ENCODE measurements at regions not wholly inside any gene's neighbourhood (a gene's known extent, or its start where the extent isn't known, plus 50 kb on each side); places are given as distances from the start of the nearest gene placed in this dataset.

GRCh38 chr10:60572511-60573194, 183.0 kb upstream of the ANK3 start:
- H3K4me3 Mint-ChIP-seq: peak overlapping the region; percentile 92
- peaks cover 25% of the 10 kb centered on the region for H3K36me3 Mint-ChIP-seq (ENCODE audit: low read depth)
- H3K9me3 Mint-ChIP-seq: peaks cover 10% of the 10 kb centered on the region
- peak; percentile 21 for DNase-seq (ENCODE audit: low spot score)
- intact Hi-C loops (cut with micrococcal nuclease): loop anchor here (1.0 to 10.0 kb wide), 10 partner anchors 25 to 692 kb away; partner anchors contain the start of gene CCDC6
- H3K4me1 Mint-ChIP-seq (ENCODE audit: low read depth): peaks cover 68% of the 10 kb centered on the region
- no peaks in the 10 kb centered on the region for H3K27me3 Mint-ChIP-seq (ENCODE audit: insufficient read depth)
- peak overlapping the region; percentile 87 for H3K27ac Mint-ChIP-seq

GRCh38 chr10:60570896-60571295, 181.2 kb upstream of the ANK3 start:
- peaks cover 70% of the 10 kb centered on the region for H3K4me1 Mint-ChIP-seq (ENCODE audit: low read depth)
- no peak for DNase-seq (ENCODE audit: low spot score)
- intact Hi-C loops (cut with micrococcal nuclease): loop anchor here (5.0 to 10.0 kb wide), 2 partner anchors 336 to 664 kb away; partner anchors contain the start of gene CCDC6
- H3K4me3 Mint-ChIP-seq: peak overlapping the region; percentile 74
- no peak overlapping the region for H3K27ac Mint-ChIP-seq
- peaks cover 18% of the 10 kb centered on the region for H3K9me3 Mint-ChIP-seq
- H3K36me3 Mint-ChIP-seq (ENCODE audit: low read depth): peaks cover 28% of the 10 kb centered on the region
- H3K27me3 Mint-ChIP-seq (ENCODE audit: insufficient read depth): no peaks in the 10 kb centered on the region

GRCh38 chr10:60570272-60570865, 180.7 kb upstream of the ANK3 start:
- Mint-ChIP-seq H3K9me3 (peaks cover 22% of the 10 kb centered on the region), H3K36me3 (ENCODE audit: low read depth) (peaks cover 33% of the 10 kb centered on the region), H3K27me3 (ENCODE audit: insufficient read depth) (no peaks in the 10 kb centered on the region), H3K4me1 (ENCODE audit: low read depth) (peaks cover 74% of the 10 kb centered on the region), H3K4me3 (peak overlapping the region; percentile 74), H3K27ac (peak overlapping the region; percentile 34)
- no peak for DNase-seq (ENCODE audit: low spot score)
- intact Hi-C loops (cut with micrococcal nuclease): loop anchor here (5.0 to 10.0 kb wide), 2 partner anchors 336 to 663 kb away; partner anchors contain the start of gene CCDC6

GRCh38 chr10:60569681-60570080, 180.0 kb upstream of the ANK3 start:
- peaks cover 74% of the 10 kb centered on the region for H3K4me1 Mint-ChIP-seq (ENCODE audit: low read depth)
- H3K36me3 Mint-ChIP-seq (ENCODE audit: low read depth): peaks cover 33% of the 10 kb centered on the region
- H3K9me3 Mint-ChIP-seq: peaks cover 23% of the 10 kb centered on the region
- intact Hi-C loops (cut with micrococcal nuclease): loop anchor here (5.0 to 10.0 kb wide), 2 partner anchors 335 to 662 kb away; partner anchors contain the start of gene CCDC6
- no peak overlapping the region for H3K4me3 Mint-ChIP-seq
- no peaks in the 10 kb centered on the region for H3K27me3 Mint-ChIP-seq (ENCODE audit: insufficient read depth)
- no peak overlapping the region for H3K27ac Mint-ChIP-seq
- no peak for DNase-seq (ENCODE audit: low spot score)

- H3K4me3 Mint-ChIP-seq: peak overlapping the region; percentile 66
- H3K9me3 Mint-ChIP-seq: peaks cover 28% of the 10 kb centered on the region
- intact Hi-C loops (cut with micrococcal nuclease): no loop called here
- peaks cover 44% of the 10 kb centered on the region for H3K36me3 Mint-ChIP-seq (ENCODE audit: low read depth)
- peak overlapping the region; percentile 82 for H3K27ac Mint-ChIP-seq
- DNase-seq (ENCODE audit: low spot score): no peak
- H3K4me1 Mint-ChIP-seq (ENCODE audit: low read depth): peaks cover 66% of the 10 kb centered on the region
- no peaks in the 10 kb centered on the region for H3K27me3 Mint-ChIP-seq (ENCODE audit: insufficient read depth)
These were observed 176.4 kb upstream of the ANK3 start for GRCh38 chr10:60566096-60566495.

- Mint-ChIP-seq H3K4me1 (ENCODE audit: low read depth) (peaks cover 62% of the 10 kb centered on the region), H3K9me3 (peaks cover 28% of the 10 kb centered on the region), H3K4me3 (no peak overlapping the region), H3K27me3 (ENCODE audit: insufficient read depth) (no peaks in the 10 kb centered on the region), H3K27ac (peak overlapping the region; percentile 0), H3K36me3 (ENCODE audit: low read depth) (peaks cover 42% of the 10 kb centered on the region)
- intact Hi-C loops (cut with micrococcal nuclease): no loop called here
- no peak for DNase-seq (ENCODE audit: low spot score)
These were observed 175.8 kb upstream of the ANK3 start for GRCh38 chr10:60565492-60565891.

- Mint-ChIP-seq H3K9me3 (peaks cover 28% of the 10 kb centered on the region), H3K27me3 (ENCODE audit: insufficient read depth) (no peaks in the 10 kb centered on the region), H3K36me3 (ENCODE audit: low read depth) (peaks cover 38% of the 10 kb centered on the region), H3K4me1 (ENCODE audit: low read depth) (peaks cover 56% of the 10 kb centered on the region), H3K4me3 (no peak overlapping the region), H3K27ac (no peak overlapping the region)
- no peak for DNase-seq (ENCODE audit: low spot score)
- intact Hi-C loops (cut with micrococcal nuclease): no loop called here
These were observed 174.8 kb upstream of the ANK3 start for GRCh38 chr10:60564475-60564874.

- Mint-ChIP-seq H3K27ac (no peak overlapping the region), H3K27me3 (ENCODE audit: insufficient read depth) (no peaks in the 10 kb centered on the region), H3K36me3 (ENCODE audit: low read depth) (peaks cover 19% of the 10 kb centered on the region), H3K9me3 (peaks cover 10% of the 10 kb centered on the region), H3K4me3 (no peak overlapping the region), H3K4me1 (ENCODE audit: low read depth) (peaks cover 36% of the 10 kb centered on the region)
- intact Hi-C loops (cut with micrococcal nuclease): no loop called here
- DNase-seq (ENCODE audit: low spot score): no peak
These were observed 170.8 kb upstream of the ANK3 start for GRCh38 chr10:60560451-60560850.

GRCh38 chr10:60555700-60556099, 166.0 kb upstream of the ANK3 start:
- intact Hi-C loops (cut with micrococcal nuclease): no loop called here
- H3K4me1 Mint-ChIP-seq (ENCODE audit: low read depth): peaks cover 8% of the 10 kb centered on the region
- H3K27ac Mint-ChIP-seq: no peak overlapping the region
- H3K4me3 Mint-ChIP-seq: no peak overlapping the region
- H3K27me3 Mint-ChIP-seq (ENCODE audit: insufficient read depth): no peaks in the 10 kb centered on the region
- H3K36me3 Mint-ChIP-seq (ENCODE audit: low read depth): peaks cover 14% of the 10 kb centered on the region
- peaks cover 10% of the 10 kb centered on the region for H3K9me3 Mint-ChIP-seq
- no peak for DNase-seq (ENCODE audit: low spot score)

GRCh38 chr10:60549686-60550085, 160.0 kb upstream of the ANK3 start:
- Mint-ChIP-seq H3K27me3 (ENCODE audit: insufficient read depth) (no peaks in the 10 kb centered on the region), H3K9me3 (peaks cover 6% of the 10 kb centered on the region), H3K36me3 (ENCODE audit: low read depth) (peaks cover 7% of the 10 kb centered on the region), H3K4me1 (ENCODE audit: low read depth) (no peaks in the 10 kb centered on the region), H3K4me3 (no peak overlapping the region), H3K27ac (no peak overlapping the region)
- DNase-seq (ENCODE audit: low spot score): no peak
- intact Hi-C loops (cut with micrococcal nuclease): loop anchor here (1.0 kb wide), 2 partner anchors 98 to 219 kb away; no protein-coding TSS in a partner anchor

GRCh38 chr10:60542657-60543056, 153.0 kb upstream of the ANK3 start:
- H3K4me1 Mint-ChIP-seq (ENCODE audit: low read depth): peaks cover 54% of the 10 kb centered on the region
- H3K9me3 Mint-ChIP-seq: peaks cover 8% of the 10 kb centered on the region
- DNase-seq (ENCODE audit: low spot score): no peak
- H3K27ac Mint-ChIP-seq: no peak overlapping the region
- H3K36me3 Mint-ChIP-seq (ENCODE audit: low read depth): peaks cover 8% of the 10 kb centered on the region
- H3K4me3 Mint-ChIP-seq: no peak overlapping the region
- intact Hi-C loops (cut with micrococcal nuclease): no loop called here
- H3K27me3 Mint-ChIP-seq (ENCODE audit: insufficient read depth): no peaks in the 10 kb centered on the region

- intact Hi-C loops (cut with micrococcal nuclease): no loop called here
- Mint-ChIP-seq H3K4me1 (ENCODE audit: low read depth) (peaks cover 66% of the 10 kb centered on the region), H3K9me3 (peaks cover 8% of the 10 kb centered on the region), H3K4me3 (no peak overlapping the region), H3K27me3 (ENCODE audit: insufficient read depth) (no peaks in the 10 kb centered on the region), H3K36me3 (ENCODE audit: low read depth) (peaks cover 9% of the 10 kb centered on the region), H3K27ac (peak overlapping the region; percentile 66)
- DNase-seq (ENCODE audit: low spot score): no peak
These were observed 151.8 kb upstream of the ANK3 start for GRCh38 chr10:60541451-60541850.

GRCh38 chr10:60537697-60538096, 148.0 kb upstream of the ANK3 start:
- Mint-ChIP-seq H3K27me3 (ENCODE audit: insufficient read depth) (no peaks in the 10 kb centered on the region), H3K36me3 (ENCODE audit: low read depth) (peaks cover 8% of the 10 kb centered on the region), H3K4me1 (ENCODE audit: low read depth) (peaks cover 71% of the 10 kb centered on the region), H3K4me3 (no peak overlapping the region), H3K27ac (peak overlapping the region; percentile 73), H3K9me3 (peaks cover 8% of the 10 kb centered on the region)
- DNase-seq (ENCODE audit: low spot score): no peak
- intact Hi-C loops (cut with micrococcal nuclease): loop anchor here (1.0 to 10.0 kb wide), 10 partner anchors 30 to 1511 kb away; no protein-coding TSS in a partner anchor

All from activated T-helper 1 cell treated with anti-CD3 and anti-CD28 coated beads, Interleukin-12 subunit alpha, Interleukin-12 subunit beta, Interleukin-2, Interleukin-4 antibody, amounts not matched to agents 30 ng/mL and 10 ng/mL and 1 ng/mL, durations not matched to agents 14 hours and 24 hours and 36 hours (primary cell).